GM23248 (cell line): ENCODE measurements at regions not wholly inside any gene's neighbourhood (a gene's known extent, or its start where the extent isn't known, plus 50 kb on each side); places are given as distances from the start of the nearest gene placed in this dataset.

Source experiments
- DNase-seq: peaks from one replicate; pipeline ENCODE4 v3.0.0-alpha.2; 2015
- H2AFZ ChIP-seq: fragments of 200-600 bp; sonication (generic); 2 replicates; pipeline ENCODE4 v1.6.1; 2016; ENCODE audit warnings: antibody characterized with exemption
- H3F3A ChIP-seq: fragments of 200-600 bp; sonication (generic); 2 replicates; pipeline ENCODE4 v1.6.1; 2016; ENCODE audit warnings: mild to moderate bottlenecking, antibody characterized with exemption, mixed run types; ENCODE audit not compliant: insufficient read depth
- H3K27ac ChIP-seq: fragments of 200-600 bp; sonication (generic); 2 replicates; pipeline ENCODE4 v1.5.1; 2016; ENCODE audit warnings: mild to moderate bottlenecking
- H3K27me3 ChIP-seq: fragments of 200-600 bp; sonication (generic); replicated peaks from 2 replicates; pipeline ENCODE4 v1.6.1; 2016; ENCODE audit warnings: mild to moderate bottlenecking; ENCODE audit not compliant: insufficient read depth
- H3K36me3 ChIP-seq: fragments of 200-600 bp; sonication (generic); 2 replicates; pipeline ENCODE4 v1.6.1; 2016; ENCODE audit warnings: low read depth, mild to moderate bottlenecking
- H3K4me1 ChIP-seq: fragments of 200-600 bp; sonication (generic); 2 replicates; pipeline ENCODE4 v1.6.1; 2016; ENCODE audit warnings: mild to moderate bottlenecking; ENCODE audit not compliant: insufficient read depth
- H3K4me2 ChIP-seq: fragments of 200-600 bp; sonication (generic); one replicate; pipeline ENCODE4 v1.6.1; 2016; ENCODE audit warnings: mild to moderate bottlenecking; ENCODE audit not compliant: unreplicated experiment
- H3K4me3 ChIP-seq: fragments of 200-600 bp; sonication (generic); 2 replicates; pipeline ENCODE4 v1.5.1; 2016; ENCODE audit warnings: mild to moderate bottlenecking
- H3K79me2 ChIP-seq: fragments of 200-600 bp; sonication (generic); 2 replicates; pipeline ENCODE4 v1.6.1; 2016; ENCODE audit warnings: mild to moderate bottlenecking; ENCODE audit not compliant: insufficient read depth
- H3K9ac ChIP-seq: fragments of 200-600 bp; sonication (generic); 2 replicates; pipeline ENCODE4 v1.6.1; 2016; ENCODE audit warnings: mild to moderate bottlenecking
- H3K9me2 ChIP-seq: fragments of 200-600 bp; sonication (generic); 2 replicates; pipeline ENCODE4 v1.6.1; 2016; ENCODE audit warnings: mixed run types, mild to moderate bottlenecking, moderate library complexity; ENCODE audit not compliant: insufficient read depth
- H3K9me3 ChIP-seq: fragments of 200-600 bp; sonication (generic); one replicate; pipeline ENCODE4 v1.6.1; 2017; ENCODE audit warnings: low read depth
- H4K20me1 ChIP-seq: fragments of 200-600 bp; sonication (generic); 2 replicates; pipeline ENCODE4 v1.6.0; 2016; ENCODE audit not compliant: insufficient read depth
- EZH2 ChIP-seq: fragments of 200-600 bp; sonication (generic); IDR thresholded peaks from 2 replicates; pipeline ENCODE4 v1.6.1; 2018; ENCODE audit warnings: antibody characterized with exemption, mild to moderate bottlenecking; ENCODE audit not compliant: insufficient read depth, poor library complexity, severe bottlenecking
- EZH2phosphoT487 ChIP-seq: fragments of 200-600 bp; sonication (generic); IDR thresholded peaks from 2 replicates; pipeline ENCODE4 v1.6.1; 2018; ENCODE audit warnings: antibody characterized with exemption, moderate library complexity, mild to moderate bottlenecking, low read depth; ENCODE audit not compliant: insufficient read depth
- WGBS, 2 experiments: methylation state at CpG; one replicate each; pipeline ENCODE4 v1.1.6; 2015 to 2017; ENCODE audit warnings: low lambda C conversion rate in 2 of 2, low coverage in 1 of 2; ENCODE audit errors: missing lambda C conversion rate in 2 of 2; 5-methylcytosine and 5-hydroxymethylcytosine counted together
- in situ Hi-C: fragments of 300-500 bp; cut with MboI; formaldehyde crosslinking; loops from 2 replicates; pipeline ENCODE4 v1.15.0; 2020

DNA sequence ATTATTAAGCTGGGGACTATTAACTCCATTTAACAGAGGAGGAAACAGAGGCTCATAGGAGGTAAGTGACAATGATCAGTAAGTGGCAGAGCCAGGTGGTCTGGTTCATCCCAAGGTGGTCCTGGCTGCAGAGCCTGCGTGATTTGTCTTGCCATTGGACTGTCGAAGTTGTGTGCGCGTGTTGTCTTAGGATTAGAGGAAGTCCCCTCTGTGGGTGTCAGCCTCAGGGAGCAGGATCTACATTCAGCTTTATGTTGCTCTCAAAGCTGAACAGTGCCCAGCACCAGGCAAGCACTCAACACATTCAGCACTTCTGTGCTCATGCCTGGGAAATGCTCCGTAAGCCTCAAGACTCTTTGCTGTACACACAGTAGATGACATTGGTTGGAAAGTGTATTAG is 139.5 kb downstream of the HERPUD2 start:
- Histone ChIP-seq H3K9me3 (no peaks in the 10 kb centered on the region), H3K36me3 (no peaks in the 10 kb centered on the region), H3K9ac (no peak overlapping the region), H3K27me3 (peaks cover 8% of the 10 kb centered on the region), H3F3A (no peaks in the 10 kb centered on the region), H4K20me1 (no peaks in the 10 kb centered on the region), H3K4me3 (no peak overlapping the region), H3K4me2 (no peak overlapping the region), H3K79me2 (no peaks in the 10 kb centered on the region), H3K9me2 (no peaks in the 10 kb centered on the region), H2AFZ (no peak overlapping the region), H3K27ac (no peak overlapping the region), H3K4me1 (no peaks in the 10 kb centered on the region)
- in situ Hi-C loops, result no loop called here
- 78 to 81% methylated on average over 5 of the region's 5 CpGs for WGBS, 2 experiments
- DNase-seq, result no peak
- no peak for TF ChIP-seq EZH2phosphoT487
- no peak for TF ChIP-seq EZH2

DNA sequence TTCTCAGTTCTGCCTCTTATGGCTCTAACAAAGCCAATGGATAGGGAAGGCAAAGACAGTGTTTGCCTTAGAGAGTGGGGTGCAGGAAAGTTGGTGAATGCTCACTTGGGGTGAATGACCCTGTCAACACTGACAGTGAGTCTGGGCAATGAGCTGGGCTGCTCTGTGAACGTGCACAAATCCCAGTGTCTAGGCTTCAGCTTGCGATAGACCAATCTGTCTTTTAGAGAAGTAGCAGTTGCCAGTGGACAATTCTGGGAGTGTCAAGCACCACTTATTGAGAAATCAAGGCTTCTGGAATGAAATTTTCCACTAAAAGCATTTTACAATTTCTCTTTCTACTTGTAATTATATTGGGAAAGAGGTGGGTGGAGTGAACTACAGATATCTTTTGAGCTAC is 141.4 kb downstream of the HERPUD2 start:
- Histone ChIP-seq H3F3A (no peaks in the 10 kb centered on the region), H2AFZ (no peak overlapping the region), H3K27ac (no peak overlapping the region), H3K4me3 (no peak overlapping the region), H3K79me2 (no peaks in the 10 kb centered on the region), H3K4me2 (no peak overlapping the region), H3K27me3 (peaks cover 8% of the 10 kb centered on the region), H3K9me2 (no peaks in the 10 kb centered on the region), H3K4me1 (no peaks in the 10 kb centered on the region), H3K36me3 (no peaks in the 10 kb centered on the region), H4K20me1 (no peaks in the 10 kb centered on the region), H3K9ac (no peak overlapping the region), H3K9me3 (no peaks in the 10 kb centered on the region)
- 20 to 22% methylated on average over 2 of the region's 2 CpGs for WGBS, 2 experiments
- no peak for DNase-seq
- TF ChIP-seq EZH2phosphoT487 (no peak), EZH2 (no peak)
- in situ Hi-C loops, result no loop called here

DNA sequence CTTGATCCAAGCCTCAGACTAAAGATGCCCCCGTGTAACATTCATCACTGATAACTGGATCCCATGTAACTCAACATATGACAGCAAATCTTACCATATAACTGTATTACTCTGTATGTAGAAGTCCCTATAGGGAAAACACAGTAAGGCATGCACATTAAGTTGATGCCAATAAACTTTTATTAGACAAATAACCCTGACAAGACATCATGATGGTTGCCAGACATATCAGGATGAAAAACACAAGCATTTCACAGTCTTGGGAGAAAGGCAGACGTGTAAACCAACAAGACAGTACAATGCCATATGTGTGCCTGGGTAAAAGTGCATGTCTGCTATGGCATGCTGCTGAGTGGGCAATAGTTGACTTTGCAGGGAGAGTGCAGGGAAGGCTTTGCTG is 142.2 kb downstream of the HERPUD2 start:
- no peak overlapping the region for H3K27ac ChIP-seq
- no peak overlapping the region for H2AFZ ChIP-seq
- H3F3A ChIP-seq, result no peaks in the 10 kb centered on the region
- TF ChIP-seq EZH2 (no peak), EZH2phosphoT487 (no peak)
- no peaks in the 10 kb centered on the region for H4K20me1 ChIP-seq
- no peaks in the 10 kb centered on the region for H3K9me2 ChIP-seq
- H3K36me3 ChIP-seq, result no peaks in the 10 kb centered on the region
- 5 to 12% methylated on average over 2 of the region's 2 CpGs for WGBS, 2 experiments
- H3K79me2 ChIP-seq, result no peaks in the 10 kb centered on the region
- H3K9me3 ChIP-seq, result no peaks in the 10 kb centered on the region
- H3K4me2 ChIP-seq, result no peak overlapping the region
- peaks cover 8% of the 10 kb centered on the region for H3K27me3 ChIP-seq
- no peaks in the 10 kb centered on the region for H3K4me1 ChIP-seq
- in situ Hi-C loops, result no loop called here
- H3K4me3 ChIP-seq, result no peak overlapping the region
- H3K9ac ChIP-seq, result no peak overlapping the region
- DNase-seq, result no peak

DNA sequence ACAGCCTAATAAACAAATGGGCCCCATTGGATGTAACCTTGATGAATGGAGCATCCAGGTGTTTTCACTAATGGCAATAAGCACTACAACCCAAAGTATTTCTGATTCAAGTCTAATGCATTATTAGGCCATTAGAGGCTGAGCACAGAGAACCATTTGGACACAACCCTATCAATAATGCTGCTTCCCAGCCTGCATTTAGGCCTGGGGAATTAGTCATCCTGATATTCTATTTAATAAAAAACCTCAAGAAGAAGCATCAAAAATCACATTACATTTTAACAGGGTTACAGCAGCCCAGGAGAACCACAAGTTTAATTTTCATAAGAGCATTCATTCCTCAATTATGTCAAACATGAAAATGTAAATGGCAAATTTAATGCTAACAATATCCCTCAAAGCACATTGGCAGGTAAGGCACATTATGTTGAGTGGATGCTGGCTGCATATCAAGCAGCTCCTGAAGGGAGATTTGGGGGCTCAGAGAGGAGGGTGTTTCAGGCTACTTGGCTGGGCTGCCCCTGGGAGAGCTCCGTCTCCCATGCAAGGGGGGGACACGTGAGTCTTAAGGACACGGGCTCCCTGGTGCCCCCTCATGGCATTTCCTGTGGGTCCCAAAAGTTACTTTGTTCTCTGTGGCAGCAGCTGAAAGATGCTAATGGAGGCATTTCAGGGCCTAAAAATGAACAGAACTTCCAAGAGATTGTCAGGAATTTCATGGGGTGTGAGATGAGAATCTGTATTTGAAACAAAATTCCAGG is 143.4 kb downstream of the HERPUD2 start:
- no peak overlapping the region for H3K9ac ChIP-seq
- H3K4me3 ChIP-seq, result no peak overlapping the region
- TF ChIP-seq EZH2 (no peak), EZH2phosphoT487 (no peak)
- in situ Hi-C loops, result no loop called here
- DNase-seq, result no peak
- no peaks in the 10 kb centered on the region for H3K4me1 ChIP-seq
- no peaks in the 10 kb centered on the region for H4K20me1 ChIP-seq
- no peaks in the 10 kb centered on the region for H3K79me2 ChIP-seq
- H3F3A ChIP-seq, result no peaks in the 10 kb centered on the region
- H3K36me3 ChIP-seq, result no peaks in the 10 kb centered on the region
- no peak overlapping the region for H2AFZ ChIP-seq
- H3K9me2 ChIP-seq, result no peaks in the 10 kb centered on the region
- H3K9me3 ChIP-seq, result no peaks in the 10 kb centered on the region
- peaks cover 11% of the 10 kb centered on the region for H3K27me3 ChIP-seq
- no peak overlapping the region for H3K4me2 ChIP-seq
- H3K27ac ChIP-seq, result no peak overlapping the region
- WGBS, 2 experiments, result 7 to 10% methylated on average over 3 of the region's 3 CpGs

DNA sequence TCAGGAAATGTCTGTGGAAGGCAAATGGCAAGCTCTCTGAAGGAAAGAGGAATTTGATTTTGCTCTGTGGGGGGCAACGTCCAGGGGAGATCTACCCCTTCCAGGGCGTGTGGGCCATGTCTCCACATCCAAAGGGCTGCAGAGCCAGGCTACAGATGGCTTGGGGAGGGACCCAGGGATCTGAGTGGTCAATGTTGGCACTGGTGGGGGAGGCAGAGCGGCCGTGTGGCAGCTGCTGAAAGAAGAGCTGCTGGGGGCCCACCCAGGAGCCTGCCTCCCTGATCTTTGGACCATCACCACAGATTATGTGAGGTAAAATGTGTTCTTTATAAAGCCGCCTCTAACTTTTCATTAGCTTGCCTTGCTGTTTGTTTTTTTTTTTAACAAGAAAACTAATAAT is 144.1 kb downstream of the HERPUD2 start:
- Histone ChIP-seq H3K4me3 (no peak overlapping the region), H3K27ac (no peak overlapping the region), H3K79me2 (no peaks in the 10 kb centered on the region), H2AFZ (no peak overlapping the region), H4K20me1 (no peaks in the 10 kb centered on the region), H3K4me1 (no peaks in the 10 kb centered on the region), H3K9me2 (no peaks in the 10 kb centered on the region), H3K27me3 (peaks cover 18% of the 10 kb centered on the region), H3K9ac (no peak overlapping the region), H3F3A (no peaks in the 10 kb centered on the region), H3K4me2 (no peak overlapping the region), H3K9me3 (no peaks in the 10 kb centered on the region), H3K36me3 (no peaks in the 10 kb centered on the region)
- WGBS, 2 experiments, result 12 to 20% methylated on average over 5 of the region's 5 CpGs
- in situ Hi-C loops, result no loop called here
- DNase-seq, result no peak
- TF ChIP-seq EZH2phosphoT487 (no peak), EZH2 (no peak)
